ENCODE measurements at regions not wholly inside any gene's neighbourhood (a gene's known extent, or its start where the extent isn't known, plus 50 kb on each side); places are given as distances from the start of the nearest gene placed in this dataset.

GRCh38 chr9:20070336-20070735 is 281.5 kb upstream of the SLC24A2 start:
- CTCF ChIA-PET = no interaction called here
- no peaks in the 10 kb centered on the region for H3K27me3 ChIP-seq (replicated peaks in 1 of 4; ENCODE audit: control extremely low read depth in 1 of 4, control insufficient read depth in 3 of 4, insufficient read depth in 4 of 4, low read length in 3 of 4)
- no peak for DNase-seq

DNA sequence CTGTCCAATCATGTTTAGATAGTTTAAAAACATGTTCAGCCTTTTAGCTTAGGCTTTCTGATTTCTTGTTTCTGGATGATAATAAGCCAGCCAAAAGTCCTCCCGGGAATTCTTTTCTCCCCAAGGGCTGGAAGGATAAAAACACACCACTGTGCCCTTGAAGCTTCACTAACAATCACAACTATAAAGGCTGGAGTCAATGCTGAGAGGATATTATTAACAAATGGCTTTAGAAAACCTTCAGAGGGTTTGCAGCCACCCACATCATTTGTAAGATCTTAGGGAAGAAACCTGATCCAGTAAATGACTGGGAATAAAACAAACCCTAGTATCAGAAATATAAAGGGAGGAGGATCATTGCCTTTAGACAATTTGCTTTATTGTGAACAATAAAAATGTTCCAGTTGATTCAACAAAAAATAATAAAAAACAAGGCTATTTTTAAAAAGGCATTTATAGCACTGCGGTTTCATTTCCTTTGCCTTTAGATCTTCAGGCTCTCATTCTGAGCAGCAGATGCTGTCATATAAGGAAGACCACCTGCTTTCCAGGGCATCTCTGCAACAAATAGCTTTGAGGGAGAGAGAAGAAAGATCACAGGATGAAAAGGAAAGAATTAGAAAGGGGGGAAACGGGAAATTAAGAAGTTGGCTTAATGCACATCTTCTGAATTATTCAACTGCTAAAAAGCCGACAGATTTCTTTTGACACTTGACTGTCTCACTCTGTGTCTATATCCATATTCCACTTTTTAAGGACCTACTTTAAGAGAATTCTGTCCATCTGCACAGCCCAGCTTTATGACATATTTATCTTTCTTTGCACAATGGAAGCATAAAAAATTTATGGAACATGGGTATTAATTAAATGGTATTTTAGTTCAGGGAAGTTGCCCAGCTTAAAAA is 277.2 kb upstream of the SLC24A2 start:
- Histone ChIP-seq H3K36me3 (replicated peaks in 1 of 2; ENCODE audit: control extremely low read depth in 1 of 2, control insufficient read depth in 1 of 2, extremely low read depth in 1 of 2, insufficient read depth in 2 of 2, low read length in 1 of 2) (no peaks in the 10 kb centered on the region), H3K27ac (ENCODE audit: low read length in 2 of 2) (peak overlapping the region; percentile 63 to 85), H4K20me1 (ENCODE audit: control insufficient read depth, insufficient read depth, low read length, poor library complexity, severe bottlenecking) (no peaks in the 10 kb centered on the region), H3K9me3 (ENCODE audit: control extremely low read depth in 1 of 3, control insufficient read depth in 2 of 3, insufficient read depth in 1 of 3, low read length in 2 of 3) (no peaks in the 10 kb centered on the region), H3K4me1 (ENCODE audit: control insufficient read depth in 2 of 2, insufficient read depth in 2 of 2, low read length in 2 of 2) (peaks cover 28 to 30% of the 10 kb centered on the region in 2 donors), H3K4me3 (ENCODE audit: control extremely low read depth in 1 of 5, extremely low read depth in 1 of 5, insufficient read depth in 1 of 5, low read depth in 2 of 5, low read length in 4 of 5) (peak overlapping the region in 2 of 5 experiments; percentile 1 to 25), H3K9ac (ENCODE audit: low read length) (peak overlapping the region; percentile 40), H3K79me2 (ENCODE audit: control insufficient read depth, insufficient read depth, low read length) (no peaks in the 10 kb centered on the region), H3K4me2 (replicated peaks; ENCODE audit: low read depth, low read length, poor library complexity, severe bottlenecking) (peak overlapping the region; percentile 70), H3K27me3 (replicated peaks in 1 of 4; ENCODE audit: control extremely low read depth in 1 of 4, control insufficient read depth in 3 of 4, insufficient read depth in 4 of 4, low read length in 3 of 4) (no peaks in the 10 kb centered on the region), H2AFZ (ENCODE audit: insufficient read depth, low read depth, low read length, poor library complexity, severe bottlenecking) (peak overlapping the region; percentile 56)
- WGBS (ENCODE audit: insufficient coverage) = 0% methylated on average over 1 of the region's 4 CpGs
- H3K27me3 Mint-ChIP-seq = peaks cover 2% of the 10 kb centered on the region
- TF ChIP-seq EZH2 (IDR thresholded peaks at IDR 0.05; ENCODE audit: borderline replicate concordance, insufficient read depth, low read depth, low read length, poor library complexity, severe bottlenecking) = no peak
- TF ChIP-seq, protein P1, sequence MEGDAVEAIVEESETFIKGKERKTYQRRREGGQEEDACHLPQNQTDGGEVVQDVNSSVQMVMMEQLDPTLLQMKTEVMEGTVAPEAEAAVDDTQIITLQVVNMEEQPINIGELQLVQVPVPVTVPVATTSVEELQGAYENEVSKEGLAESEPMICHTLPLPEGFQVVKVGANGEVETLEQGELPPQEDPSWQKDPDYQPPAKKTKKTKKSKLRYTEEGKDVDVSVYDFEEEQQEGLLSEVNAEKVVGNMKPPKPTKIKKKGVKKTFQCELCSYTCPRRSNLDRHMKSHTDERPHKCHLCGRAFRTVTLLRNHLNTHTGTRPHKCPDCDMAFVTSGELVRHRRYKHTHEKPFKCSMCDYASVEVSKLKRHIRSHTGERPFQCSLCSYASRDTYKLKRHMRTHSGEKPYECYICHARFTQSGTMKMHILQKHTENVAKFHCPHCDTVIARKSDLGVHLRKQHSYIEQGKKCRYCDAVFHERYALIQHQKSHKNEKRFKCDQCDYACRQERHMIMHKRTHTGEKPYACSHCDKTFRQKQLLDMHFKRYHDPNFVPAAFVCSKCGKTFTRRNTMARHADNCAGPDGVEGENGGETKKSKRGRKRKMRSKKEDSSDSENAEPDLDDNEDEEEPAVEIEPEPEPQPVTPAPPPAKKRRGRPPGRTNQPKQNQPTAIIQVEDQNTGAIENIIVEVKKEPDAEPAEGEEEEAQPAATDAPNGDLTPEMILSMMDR (IDR thresholded peaks at IDR 0.05) = no peak
- ATAC-seq (ENCODE audit: low read depth) = no peak
- H3K4me3 Mint-ChIP-seq = peak overlapping the region; percentile 48
- intact Hi-C loops (cut with micrococcal nuclease) = no loop called here
- H3K27ac Mint-ChIP-seq = peak overlapping the region; percentile 85
- peaks cover 44% of the 10 kb centered on the region for H3K4me1 Mint-ChIP-seq
- H3K9me3 Mint-ChIP-seq (ENCODE audit: insufficient read depth) = no peaks in the 10 kb centered on the region
- ChIA-PET CTCF (interaction anchor here (0.8 kb wide), 1 partner anchor 17 kb away, joined by 4 read pairs; no protein-coding TSS in a partner anchor), POLR2A (no interaction called here)
- DNase-seq = no peak

More at GRCh38 chr9:20070336-20070735, 281.5 kb upstream of the SLC24A2 start:
- Mint-ChIP-seq H3K4me3 (no peak overlapping the region), H3K9me3 (ENCODE audit: insufficient read depth) (no peaks in the 10 kb centered on the region), H3K27ac (no peak overlapping the region), H3K4me1 (peaks cover 25% of the 10 kb centered on the region), H3K27me3 (peaks cover 2% of the 10 kb centered on the region)
- WGBS (ENCODE audit: insufficient coverage) = 92% methylated on average over 2 of the region's 3 CpGs
- no peak for ATAC-seq (ENCODE audit: low read depth)
- H3K4me3 ChIP-seq (ENCODE audit: control extremely low read depth in 1 of 5, extremely low read depth in 1 of 5, insufficient read depth in 1 of 5, low read depth in 2 of 5, low read length in 4 of 5) = no peak overlapping the region
- H3K4me1 ChIP-seq (ENCODE audit: control insufficient read depth in 2 of 2, insufficient read depth in 2 of 2, low read length in 2 of 2) = peaks cover 19 to 20% of the 10 kb centered on the region in 2 donors
- H3K27ac ChIP-seq (ENCODE audit: low read length in 2 of 2) = no peak overlapping the region
- no peaks in the 10 kb centered on the region for H3K79me2 ChIP-seq (ENCODE audit: control insufficient read depth, insufficient read depth, low read length)
- H4K20me1 ChIP-seq (ENCODE audit: control insufficient read depth, insufficient read depth, low read length, poor library complexity, severe bottlenecking) = no peaks in the 10 kb centered on the region
- no peaks in the 10 kb centered on the region for H3K36me3 ChIP-seq (replicated peaks in 1 of 2; ENCODE audit: control extremely low read depth in 1 of 2, control insufficient read depth in 1 of 2, extremely low read depth in 1 of 2, insufficient read depth in 2 of 2, low read length in 1 of 2)
- no peak overlapping the region for H3K4me2 ChIP-seq (replicated peaks; ENCODE audit: low read depth, low read length, poor library complexity, severe bottlenecking)
- TF ChIP-seq, protein P1 (IDR thresholded peaks at IDR 0.05) = no peak
- TF ChIP-seq EZH2 (IDR thresholded peaks at IDR 0.05; ENCODE audit: borderline replicate concordance, insufficient read depth, low read depth, low read length, poor library complexity, severe bottlenecking) = no peak
- no peak overlapping the region for H3K9ac ChIP-seq (ENCODE audit: low read length)
- H3K9me3 ChIP-seq (ENCODE audit: control extremely low read depth in 1 of 3, control insufficient read depth in 2 of 3, insufficient read depth in 1 of 3, low read length in 2 of 3) = no peaks in the 10 kb centered on the region
- H2AFZ ChIP-seq (ENCODE audit: insufficient read depth, low read depth, low read length, poor library complexity, severe bottlenecking) = no peak overlapping the region
- intact Hi-C loops (cut with micrococcal nuclease) = no loop called here
- POLR2A ChIA-PET = no interaction called here

Measured in B cell (primary cell).